Ishikawa (cell line): ENCODE measurements at regions not wholly inside any gene's neighbourhood (a gene's known extent, or its start where the extent isn't known, plus 50 kb on each side); places are given as distances from the start of the nearest gene placed in this dataset.

Source experiments
- CEBPB ChIP-seq: IDR thresholded peaks from 2 replicates; pipeline ENCODE4 v1.6.1; 2012
- EP300 ChIP-seq: IDR thresholded peaks from 2 replicates; pipeline ENCODE4 v1.6.1; 2012; ENCODE audit warnings: borderline replicate concordance
- NFIC ChIP-seq: IDR thresholded peaks from 2 replicates; pipeline ENCODE4 v1.6.1; 2012
- TF ChIP-seq, protein P1 (sequence below): IDR thresholded peaks from 2 replicates; pipeline ENCODE4 v1.6.1; 2012; ENCODE audit warnings: low read depth, mild to moderate bottlenecking
- TF ChIP-seq, protein P2 (sequence below): IDR thresholded peaks from 2 replicates; pipeline ENCODE4 v1.6.1; 2012

DNA sequence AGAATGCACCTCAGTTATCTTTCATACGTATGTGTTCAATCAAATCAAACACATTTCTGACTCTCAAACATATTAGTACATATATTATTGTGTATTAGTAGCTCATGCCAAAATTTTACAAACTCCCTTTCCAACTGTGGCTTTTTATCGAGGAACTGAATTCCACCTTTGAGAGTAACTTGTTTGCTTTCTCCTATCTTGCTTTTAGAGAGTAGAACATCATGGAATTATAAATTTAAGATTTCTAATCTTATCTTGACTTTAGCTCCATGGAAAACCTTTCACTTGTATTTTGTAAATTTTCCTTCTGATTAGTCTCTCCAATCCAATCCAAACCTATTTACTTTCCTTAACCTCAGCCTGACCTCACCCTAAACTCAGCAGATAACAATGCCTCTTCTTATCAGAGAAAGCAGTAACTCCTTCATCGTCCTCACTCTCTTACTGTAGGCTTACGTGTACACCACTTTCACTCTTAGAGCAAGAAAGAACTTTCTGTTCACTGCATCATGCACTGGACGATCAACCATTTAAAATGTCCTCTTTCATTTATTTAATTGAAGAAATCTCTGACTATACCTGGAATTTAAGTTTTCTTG lies 164.5 kb downstream of the TMTC3 start:
- no peak for TF ChIP-seq EP300
- TF ChIP-seq, protein P1, sequence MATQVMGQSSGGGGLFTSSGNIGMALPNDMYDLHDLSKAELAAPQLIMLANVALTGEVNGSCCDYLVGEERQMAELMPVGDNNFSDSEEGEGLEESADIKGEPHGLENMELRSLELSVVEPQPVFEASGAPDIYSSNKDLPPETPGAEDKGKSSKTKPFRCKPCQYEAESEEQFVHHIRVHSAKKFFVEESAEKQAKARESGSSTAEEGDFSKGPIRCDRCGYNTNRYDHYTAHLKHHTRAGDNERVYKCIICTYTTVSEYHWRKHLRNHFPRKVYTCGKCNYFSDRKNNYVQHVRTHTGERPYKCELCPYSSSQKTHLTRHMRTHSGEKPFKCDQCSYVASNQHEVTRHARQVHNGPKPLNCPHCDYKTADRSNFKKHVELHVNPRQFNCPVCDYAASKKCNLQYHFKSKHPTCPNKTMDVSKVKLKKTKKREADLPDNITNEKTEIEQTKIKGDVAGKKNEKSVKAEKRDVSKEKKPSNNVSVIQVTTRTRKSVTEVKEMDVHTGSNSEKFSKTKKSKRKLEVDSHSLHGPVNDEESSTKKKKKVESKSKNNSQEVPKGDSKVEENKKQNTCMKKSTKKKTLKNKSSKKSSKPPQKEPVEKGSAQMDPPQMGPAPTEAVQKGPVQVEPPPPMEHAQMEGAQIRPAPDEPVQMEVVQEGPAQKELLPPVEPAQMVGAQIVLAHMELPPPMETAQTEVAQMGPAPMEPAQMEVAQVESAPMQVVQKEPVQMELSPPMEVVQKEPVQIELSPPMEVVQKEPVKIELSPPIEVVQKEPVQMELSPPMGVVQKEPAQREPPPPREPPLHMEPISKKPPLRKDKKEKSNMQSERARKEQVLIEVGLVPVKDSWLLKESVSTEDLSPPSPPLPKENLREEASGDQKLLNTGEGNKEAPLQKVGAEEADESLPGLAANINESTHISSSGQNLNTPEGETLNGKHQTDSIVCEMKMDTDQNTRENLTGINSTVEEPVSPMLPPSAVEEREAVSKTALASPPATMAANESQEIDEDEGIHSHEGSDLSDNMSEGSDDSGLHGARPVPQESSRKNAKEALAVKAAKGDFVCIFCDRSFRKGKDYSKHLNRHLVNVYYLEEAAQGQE: no peak
- TF ChIP-seq NFIC: no peak
- TF ChIP-seq CEBPB: no peak
- TF ChIP-seq, protein P2, sequence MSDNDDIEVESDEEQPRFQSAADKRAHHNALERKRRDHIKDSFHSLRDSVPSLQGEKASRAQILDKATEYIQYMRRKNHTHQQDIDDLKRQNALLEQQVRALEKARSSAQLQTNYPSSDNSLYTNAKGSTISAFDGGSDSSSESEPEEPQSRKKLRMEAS: no peak
